K562 (cell line): ENCODE measurements at regions not wholly inside any gene's neighbourhood (a gene's known extent, or its start where the extent isn't known, plus 50 kb on each side); places are given as distances from the start of the nearest gene placed in this dataset.

Source experiments
- MAFG ChIP-seq: fragments of 450-650 bp; conservative IDR thresholded peaks from 2 replicates; pipeline ENCODE4 v1.6.1; 2016; ENCODE audit warnings: missing genetic modification characterization, missing compliant biosample characterization
- MBD2 ChIP-seq: sonication (generic); IDR thresholded peaks from 2 replicates; pipeline ENCODE4 v1.6.1; 2016; ENCODE audit warnings: low read depth, borderline replicate concordance
- RFX5 ChIP-seq: IDR thresholded peaks from 2 replicates; pipeline ENCODE4 v1.6.1; 2011; ENCODE audit warnings: low read depth, mild to moderate bottlenecking, improper control_type of control experiment, low read length
- SIN3A ChIP-seq, 2 experiments: fragments of 150-350 bp in 1 of 2; IDR thresholded peaks; 2 replicates each; pipeline ENCODE4 v1.6.1; 2011 to 2016; ENCODE audit warnings: borderline replicate concordance in 2 of 2, low read depth in 2 of 2, low read length in 2 of 2, mild to moderate bottlenecking in 2 of 2, moderate library complexity in 2 of 2; ENCODE audit not compliant: control insufficient read depth in 1 of 2
- SP1 ChIP-seq: sonication (generic); formaldehyde crosslinking; IDR thresholded peaks from 2 replicates; pipeline ENCODE4 v1.8.1; 2022; ENCODE audit warnings: mild to moderate bottlenecking, missing genetic modification reagents
- TEAD2 ChIP-seq: fragments of 450-650 bp; IDR thresholded peaks from 2 replicates; pipeline ENCODE4 v1.6.1; 2016; ENCODE audit warnings: missing genetic modification characterization, control low read depth, missing compliant biosample characterization
- ZNF165 ChIP-seq: fragments of 250-450 bp; sonication (Bioruptor Pico); IDR thresholded peaks from 2 replicates; pipeline ENCODE4 v1.4.0; 2020; ENCODE audit warnings: borderline replicate concordance
- ZNF766 ChIP-seq: fragments of 200-800 bp; sonication (Bioruptor generic); conservative IDR thresholded peaks from 2 replicates; pipeline ENCODE4 v1.6.1; 2016; ENCODE audit warnings: missing genetic modification characterization, missing compliant biosample characterization
- TF ChIP-seq, protein P1 (sequence below): IDR thresholded peaks from 2 replicates; pipeline ENCODE4 v1.6.1; 2011; ENCODE audit warnings: borderline replicate concordance, low read depth, mild to moderate bottlenecking, moderate library complexity, low read length; ENCODE audit not compliant: insufficient read depth, poor library complexity, severe bottlenecking
- TF ChIP-seq, protein P2 (sequence below): fragments of 200-600 bp; sonication (generic); IDR thresholded peaks from one replicate; pipeline ENCODE4 v1.6.1; 2012; ENCODE audit warnings: mild to moderate bottlenecking, low read depth, low read length, inconsistent platforms
- TF ChIP-seq, protein P3 (sequence below): sonication (generic); formaldehyde crosslinking; IDR thresholded peaks from 2 replicates; pipeline ENCODE4 v1.8.0; 2022; ENCODE audit warnings: mild to moderate bottlenecking, low read depth, missing genetic modification reagents

DNA sequence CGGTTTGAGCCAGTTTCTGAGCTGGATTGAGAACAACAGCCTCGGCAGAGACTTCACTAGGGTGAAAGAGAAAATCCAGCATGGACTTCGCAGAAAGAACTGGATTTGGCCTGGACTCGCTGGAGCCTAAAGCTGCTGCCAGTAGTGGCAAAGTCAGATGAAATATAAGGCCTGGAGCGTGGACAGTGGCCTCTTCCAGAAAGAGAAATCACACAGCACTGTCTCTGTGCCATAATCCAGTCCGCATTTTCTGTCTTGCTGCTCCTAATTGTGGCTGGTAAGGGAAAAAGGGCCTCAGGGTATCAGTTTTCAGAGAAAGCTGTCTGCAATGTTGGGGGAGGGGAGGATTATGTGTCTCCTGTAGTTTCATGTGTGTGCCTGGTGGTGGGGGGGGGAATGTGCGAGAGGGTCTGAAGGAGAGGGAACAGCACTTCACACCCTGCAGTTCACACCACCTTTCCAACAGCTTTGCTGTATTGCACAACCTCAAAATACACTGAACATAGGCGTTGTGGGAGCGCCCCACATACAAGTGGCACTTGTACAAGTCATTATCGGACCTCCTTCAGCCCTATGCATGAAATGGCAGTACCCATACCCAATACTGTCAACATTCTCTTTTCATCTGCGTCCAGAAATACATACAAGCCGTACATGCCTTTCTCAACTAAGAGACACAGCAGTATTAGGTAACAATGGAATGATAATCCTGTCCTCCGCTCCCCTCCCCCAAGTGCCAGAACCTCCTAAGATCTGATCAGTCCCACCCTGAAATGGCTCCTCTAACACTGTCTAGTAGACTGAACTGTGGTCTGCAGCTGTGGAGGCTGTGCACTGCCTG lies 107.5 kb upstream of the ATF7IP start (continued):
- TF ChIP-seq SP1 (CRISPR knock-in tag) (peak; percentile 76; the same call in 1 of the 2 replicates), TEAD2 (tag) (peak; percentile 4; the same call in 1 of the 2 replicates), MBD2 (no peak; the same call in 1 of the 2 replicates), SIN3A (IDR thresholded peaks at IDR 0.05; ENCODE audit: borderline replicate concordance in 2 of 2, control insufficient read depth in 1 of 2, low read depth in 2 of 2, low read length in 2 of 2) (0 out of 4 replicates have a peak, but pooled peaks of 1 of the 2 experiments have one; percentile 40), ZNF766 (CRISPR knock-in tag) (peak; percentile 27), RFX5 (peak; percentile 87), ZNF165 (no peak), MAFG (tag) (peak; percentile 53; the same call in 1 of the 2 replicates)
- TF ChIP-seq, protein P1, sequence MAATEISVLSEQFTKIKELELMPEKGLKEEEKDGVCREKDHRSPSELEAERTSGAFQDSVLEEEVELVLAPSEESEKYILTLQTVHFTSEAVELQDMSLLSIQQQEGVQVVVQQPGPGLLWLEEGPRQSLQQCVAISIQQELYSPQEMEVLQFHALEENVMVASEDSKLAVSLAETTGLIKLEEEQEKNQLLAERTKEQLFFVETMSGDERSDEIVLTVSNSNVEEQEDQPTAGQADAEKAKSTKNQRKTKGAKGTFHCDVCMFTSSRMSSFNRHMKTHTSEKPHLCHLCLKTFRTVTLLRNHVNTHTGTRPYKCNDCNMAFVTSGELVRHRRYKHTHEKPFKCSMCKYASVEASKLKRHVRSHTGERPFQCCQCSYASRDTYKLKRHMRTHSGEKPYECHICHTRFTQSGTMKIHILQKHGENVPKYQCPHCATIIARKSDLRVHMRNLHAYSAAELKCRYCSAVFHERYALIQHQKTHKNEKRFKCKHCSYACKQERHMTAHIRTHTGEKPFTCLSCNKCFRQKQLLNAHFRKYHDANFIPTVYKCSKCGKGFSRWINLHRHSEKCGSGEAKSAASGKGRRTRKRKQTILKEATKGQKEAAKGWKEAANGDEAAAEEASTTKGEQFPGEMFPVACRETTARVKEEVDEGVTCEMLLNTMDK = no peak
- TF ChIP-seq, protein P2, sequence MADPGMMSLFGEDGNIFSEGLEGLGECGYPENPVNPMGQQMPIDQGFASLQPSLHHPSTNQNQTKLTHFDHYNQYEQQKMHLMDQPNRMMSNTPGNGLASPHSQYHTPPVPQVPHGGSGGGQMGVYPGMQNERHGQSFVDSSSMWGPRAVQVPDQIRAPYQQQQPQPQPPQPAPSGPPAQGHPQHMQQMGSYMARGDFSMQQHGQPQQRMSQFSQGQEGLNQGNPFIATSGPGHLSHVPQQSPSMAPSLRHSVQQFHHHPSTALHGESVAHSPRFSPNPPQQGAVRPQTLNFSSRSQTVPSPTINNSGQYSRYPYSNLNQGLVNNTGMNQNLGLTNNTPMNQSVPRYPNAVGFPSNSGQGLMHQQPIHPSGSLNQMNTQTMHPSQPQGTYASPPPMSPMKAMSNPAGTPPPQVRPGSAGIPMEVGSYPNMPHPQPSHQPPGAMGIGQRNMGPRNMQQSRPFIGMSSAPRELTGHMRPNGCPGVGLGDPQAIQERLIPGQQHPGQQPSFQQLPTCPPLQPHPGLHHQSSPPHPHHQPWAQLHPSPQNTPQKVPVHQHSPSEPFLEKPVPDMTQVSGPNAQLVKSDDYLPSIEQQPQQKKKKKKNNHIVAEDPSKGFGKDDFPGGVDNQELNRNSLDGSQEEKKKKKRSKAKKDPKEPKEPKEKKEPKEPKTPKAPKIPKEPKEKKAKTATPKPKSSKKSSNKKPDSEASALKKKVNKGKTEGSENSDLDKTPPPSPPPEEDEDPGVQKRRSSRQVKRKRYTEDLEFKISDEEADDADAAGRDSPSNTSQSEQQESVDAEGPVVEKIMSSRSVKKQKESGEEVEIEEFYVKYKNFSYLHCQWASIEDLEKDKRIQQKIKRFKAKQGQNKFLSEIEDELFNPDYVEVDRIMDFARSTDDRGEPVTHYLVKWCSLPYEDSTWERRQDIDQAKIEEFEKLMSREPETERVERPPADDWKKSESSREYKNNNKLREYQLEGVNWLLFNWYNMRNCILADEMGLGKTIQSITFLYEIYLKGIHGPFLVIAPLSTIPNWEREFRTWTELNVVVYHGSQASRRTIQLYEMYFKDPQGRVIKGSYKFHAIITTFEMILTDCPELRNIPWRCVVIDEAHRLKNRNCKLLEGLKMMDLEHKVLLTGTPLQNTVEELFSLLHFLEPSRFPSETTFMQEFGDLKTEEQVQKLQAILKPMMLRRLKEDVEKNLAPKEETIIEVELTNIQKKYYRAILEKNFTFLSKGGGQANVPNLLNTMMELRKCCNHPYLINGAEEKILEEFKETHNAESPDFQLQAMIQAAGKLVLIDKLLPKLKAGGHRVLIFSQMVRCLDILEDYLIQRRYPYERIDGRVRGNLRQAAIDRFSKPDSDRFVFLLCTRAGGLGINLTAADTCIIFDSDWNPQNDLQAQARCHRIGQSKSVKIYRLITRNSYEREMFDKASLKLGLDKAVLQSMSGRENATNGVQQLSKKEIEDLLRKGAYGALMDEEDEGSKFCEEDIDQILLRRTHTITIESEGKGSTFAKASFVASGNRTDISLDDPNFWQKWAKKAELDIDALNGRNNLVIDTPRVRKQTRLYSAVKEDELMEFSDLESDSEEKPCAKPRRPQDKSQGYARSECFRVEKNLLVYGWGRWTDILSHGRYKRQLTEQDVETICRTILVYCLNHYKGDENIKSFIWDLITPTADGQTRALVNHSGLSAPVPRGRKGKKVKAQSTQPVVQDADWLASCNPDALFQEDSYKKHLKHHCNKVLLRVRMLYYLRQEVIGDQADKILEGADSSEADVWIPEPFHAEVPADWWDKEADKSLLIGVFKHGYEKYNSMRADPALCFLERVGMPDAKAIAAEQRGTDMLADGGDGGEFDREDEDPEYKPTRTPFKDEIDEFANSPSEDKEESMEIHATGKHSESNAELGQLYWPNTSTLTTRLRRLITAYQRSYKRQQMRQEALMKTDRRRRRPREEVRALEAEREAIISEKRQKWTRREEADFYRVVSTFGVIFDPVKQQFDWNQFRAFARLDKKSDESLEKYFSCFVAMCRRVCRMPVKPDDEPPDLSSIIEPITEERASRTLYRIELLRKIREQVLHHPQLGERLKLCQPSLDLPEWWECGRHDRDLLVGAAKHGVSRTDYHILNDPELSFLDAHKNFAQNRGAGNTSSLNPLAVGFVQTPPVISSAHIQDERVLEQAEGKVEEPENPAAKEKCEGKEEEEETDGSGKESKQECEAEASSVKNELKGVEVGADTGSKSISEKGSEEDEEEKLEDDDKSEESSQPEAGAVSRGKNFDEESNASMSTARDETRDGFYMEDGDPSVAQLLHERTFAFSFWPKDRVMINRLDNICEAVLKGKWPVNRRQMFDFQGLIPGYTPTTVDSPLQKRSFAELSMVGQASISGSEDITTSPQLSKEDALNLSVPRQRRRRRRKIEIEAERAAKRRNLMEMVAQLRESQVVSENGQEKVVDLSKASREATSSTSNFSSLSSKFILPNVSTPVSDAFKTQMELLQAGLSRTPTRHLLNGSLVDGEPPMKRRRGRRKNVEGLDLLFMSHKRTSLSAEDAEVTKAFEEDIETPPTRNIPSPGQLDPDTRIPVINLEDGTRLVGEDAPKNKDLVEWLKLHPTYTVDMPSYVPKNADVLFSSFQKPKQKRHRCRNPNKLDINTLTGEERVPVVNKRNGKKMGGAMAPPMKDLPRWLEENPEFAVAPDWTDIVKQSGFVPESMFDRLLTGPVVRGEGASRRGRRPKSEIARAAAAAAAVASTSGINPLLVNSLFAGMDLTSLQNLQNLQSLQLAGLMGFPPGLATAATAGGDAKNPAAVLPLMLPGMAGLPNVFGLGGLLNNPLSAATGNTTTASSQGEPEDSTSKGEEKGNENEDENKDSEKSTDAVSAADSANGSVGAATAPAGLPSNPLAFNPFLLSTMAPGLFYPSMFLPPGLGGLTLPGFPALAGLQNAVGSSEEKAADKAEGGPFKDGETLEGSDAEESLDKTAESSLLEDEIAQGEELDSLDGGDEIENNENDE = no peak
- TF ChIP-seq, protein P3, sequence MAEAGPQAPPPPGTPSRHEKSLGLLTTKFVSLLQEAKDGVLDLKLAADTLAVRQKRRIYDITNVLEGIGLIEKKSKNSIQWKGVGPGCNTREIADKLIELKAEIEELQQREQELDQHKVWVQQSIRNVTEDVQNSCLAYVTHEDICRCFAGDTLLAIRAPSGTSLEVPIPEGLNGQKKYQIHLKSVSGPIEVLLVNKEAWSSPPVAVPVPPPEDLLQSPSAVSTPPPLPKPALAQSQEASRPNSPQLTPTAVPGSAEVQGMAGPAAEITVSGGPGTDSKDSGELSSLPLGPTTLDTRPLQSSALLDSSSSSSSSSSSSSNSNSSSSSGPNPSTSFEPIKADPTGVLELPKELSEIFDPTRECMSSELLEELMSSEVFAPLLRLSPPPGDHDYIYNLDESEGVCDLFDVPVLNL = 0 out of 2 replicates have a peak, but pooled peaks have one; percentile 21
